ENCODE measurements at regions not wholly inside any gene's neighbourhood (a gene's known extent, or its start where the extent isn't known, plus 50 kb on each side); places are given as distances from the start of the nearest gene placed in this dataset.

DNA sequence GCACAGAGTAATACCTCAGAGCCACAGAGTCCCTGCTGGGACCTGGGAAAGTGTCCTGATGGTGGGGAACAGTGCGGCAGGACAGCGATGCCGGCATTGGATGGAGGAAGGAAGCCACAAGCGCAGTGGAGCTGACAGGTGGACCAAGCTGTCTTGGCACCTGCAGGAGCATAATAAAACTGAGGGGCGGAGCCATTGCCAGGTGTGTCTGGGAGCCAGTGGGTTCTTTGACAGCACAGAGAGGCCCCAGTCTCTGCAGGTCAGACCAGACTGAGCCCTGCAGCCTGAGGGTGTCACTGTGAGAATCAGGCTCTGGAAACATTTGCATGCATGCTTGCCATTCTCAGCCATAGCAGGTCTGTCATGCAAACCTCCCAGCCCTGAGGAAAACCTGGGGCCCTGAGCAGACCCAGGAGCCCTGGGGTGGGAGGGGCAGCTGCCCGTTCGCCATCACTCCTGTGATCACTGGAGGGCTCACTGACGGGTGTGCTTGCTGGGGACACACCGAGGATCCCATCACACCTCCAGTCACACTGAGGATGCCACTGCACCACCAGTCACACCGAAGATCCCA, 210.5 kb upstream of the HDAC4 start:
- ATAC-seq, result no peak
- intact Hi-C loops (cut with DNase I), result no loop called here
- H3K4me3 ChIP-seq, result no peak overlapping the region
- H3K27me3 ChIP-seq, result no peaks in the 10 kb centered on the region
- H3K4me1 ChIP-seq, result no peaks in the 10 kb centered on the region
- no peaks in the 10 kb centered on the region for H3K9me3 ChIP-seq
- no peak overlapping the region for H3K27ac ChIP-seq
- H3K36me3 ChIP-seq (replicated peaks in 1 of 2; ENCODE audit: insufficient read depth in 1 of 2, low read depth in 2 of 2), result no peaks in the 10 kb centered on the region
- WGBS, 2 donors, result 73 to 79% methylated on average over 4 to 10 of the region's 10 CpGs
- TF ChIP-seq CTCF (IDR thresholded peaks at IDR 0.05), result no peak
- TF ChIP-seq POLR2A (IDR thresholded peaks at IDR 0.05), result no peak
- no peak for DNase-seq

- WGBS, 2 donors, result 71 to 72% methylated on average over 8 of the region's 9 CpGs
- Histone ChIP-seq H3K27me3 (no peaks in the 10 kb centered on the region), H3K9me3 (no peaks in the 10 kb centered on the region), H3K27ac (no peak overlapping the region), H3K4me1 (no peaks in the 10 kb centered on the region), H3K36me3 (replicated peaks in 1 of 2; ENCODE audit: insufficient read depth in 1 of 2, low read depth in 2 of 2) (no peaks in the 10 kb centered on the region), H3K4me3 (no peak overlapping the region)
- intact Hi-C loops (cut with DNase I), result no loop called here
- DNase-seq (no peak), ATAC-seq (no peak)
- TF ChIP-seq CTCF (IDR thresholded peaks at IDR 0.05) (no peak), POLR2A (IDR thresholded peaks at IDR 0.05) (no peak)
Observed at GRCh38 chr2:239610457-239611221, 209.8 kb upstream of the HDAC4 start.

DNA sequence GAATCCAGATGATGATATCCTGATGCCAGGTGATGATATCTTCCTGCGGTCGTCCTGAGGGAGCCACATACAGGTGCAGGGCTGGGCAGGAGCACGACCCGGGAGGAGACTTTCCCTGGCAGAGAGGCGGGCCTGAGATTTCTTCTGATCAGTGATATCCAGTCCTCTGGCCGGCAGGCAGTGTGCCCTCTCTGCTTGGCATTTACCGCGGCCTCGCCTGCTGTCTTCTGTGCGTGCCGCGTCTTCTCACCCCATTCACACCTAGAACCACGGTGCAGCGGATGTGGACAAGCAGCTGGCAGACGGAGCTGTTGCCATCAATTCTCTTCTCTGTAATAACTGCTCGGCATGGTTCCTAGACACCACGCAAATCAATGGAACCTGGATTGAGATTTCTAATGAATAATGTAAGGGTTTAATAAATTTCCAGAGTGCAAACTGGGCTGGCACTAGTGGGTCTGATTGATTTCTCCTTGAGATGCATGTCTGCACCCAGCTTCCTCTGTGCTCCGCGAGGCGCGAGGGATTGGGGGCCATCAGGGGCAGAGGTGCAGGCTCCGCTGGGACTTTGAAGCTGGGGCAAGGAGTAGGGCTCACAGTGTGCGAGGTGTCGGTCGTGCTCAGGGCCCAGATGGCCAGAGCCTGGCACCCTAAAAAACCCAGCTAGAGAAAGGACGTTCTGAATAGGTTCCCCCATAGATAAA, 208.9 kb upstream of the HDAC4 start:
- no peaks in the 10 kb centered on the region for H3K27me3 ChIP-seq
- TF ChIP-seq POLR2A (IDR thresholded peaks at IDR 0.05) (no peak), CTCF (IDR thresholded peaks at IDR 0.05) (no peak)
- 69 to 79% methylated on average over 23 to 26 of the region's 26 CpGs for WGBS, 2 donors
- DNase-seq, result peak in 1 of 4 donors; percentile 6
- intact Hi-C loops (cut with DNase I), result no loop called here
- H3K4me1 ChIP-seq, result no peaks in the 10 kb centered on the region
- H3K9me3 ChIP-seq, result no peaks in the 10 kb centered on the region
- ATAC-seq, result no peak
- H3K4me3 ChIP-seq, result no peak overlapping the region
- H3K36me3 ChIP-seq (replicated peaks in 1 of 2; ENCODE audit: insufficient read depth in 1 of 2, low read depth in 2 of 2), result no peaks in the 10 kb centered on the region
- no peak overlapping the region for H3K27ac ChIP-seq

DNA sequence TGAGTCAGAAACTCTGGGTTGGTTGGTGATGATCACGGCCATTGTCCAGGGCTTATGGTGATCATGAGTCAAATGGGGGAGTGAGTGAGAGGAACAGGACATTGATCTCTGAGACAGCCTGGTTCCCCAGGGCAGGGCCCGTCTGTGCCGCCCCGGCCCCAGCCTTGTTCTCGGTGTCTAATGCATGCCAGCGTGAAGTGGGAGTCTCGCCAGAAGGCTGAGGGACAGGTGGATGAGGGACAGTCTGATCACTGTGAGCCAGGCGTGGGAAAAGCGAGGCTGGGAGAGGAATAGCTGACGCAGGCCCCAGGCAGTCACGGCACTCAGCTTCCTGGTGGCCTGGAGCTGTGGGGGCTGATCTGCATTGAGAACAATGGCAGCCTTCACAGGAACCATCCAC, 208.3 kb upstream of the HDAC4 start:
- WGBS, 2 donors, result 41 to 56% methylated on average over 10 to 11 of the region's 11 CpGs
- no peak overlapping the region for H3K27ac ChIP-seq
- H3K9me3 ChIP-seq, result peaks cover 0 to under 1% (median 0%) of the 10 kb centered on the region in 3 donors
- H3K4me3 ChIP-seq, result no peak overlapping the region
- intact Hi-C loops (cut with DNase I), result no loop called here
- TF ChIP-seq CTCF (IDR thresholded peaks at IDR 0.05), result no peak
- no peak for TF ChIP-seq POLR2A (IDR thresholded peaks at IDR 0.05)
- no peaks in the 10 kb centered on the region for H3K27me3 ChIP-seq
- DNase-seq (peak in 1 of 4 donors; percentile 4), ATAC-seq (no peak)
- no peaks in the 10 kb centered on the region for H3K4me1 ChIP-seq
- no peaks in the 10 kb centered on the region for H3K36me3 ChIP-seq (replicated peaks in 1 of 2; ENCODE audit: insufficient read depth in 1 of 2, low read depth in 2 of 2)
